ENCODE measurements at regions not wholly inside any gene's neighbourhood (a gene's known extent, or its start where the extent isn't known, plus 50 kb on each side); places are given as distances from the start of the nearest gene placed in this dataset.

DNA sequence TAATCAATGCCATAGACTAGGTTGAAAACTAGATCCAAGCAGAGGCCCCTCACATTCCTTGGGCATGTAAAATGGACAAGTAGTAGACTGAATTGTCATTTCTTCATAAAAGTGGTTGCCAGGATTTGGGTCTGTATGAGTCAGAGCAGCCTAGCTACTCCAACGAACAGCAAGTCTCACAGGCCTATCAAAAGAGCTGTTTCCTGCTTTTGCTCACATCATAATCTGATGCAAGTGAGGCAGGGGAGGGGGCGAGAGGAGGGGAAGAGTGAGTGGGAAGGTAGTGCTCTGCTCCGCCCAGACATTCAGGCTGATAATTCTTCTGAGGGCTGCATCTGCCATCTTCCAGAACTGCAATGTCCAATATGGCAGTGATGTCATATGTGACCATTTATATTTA, 228.9 kb upstream of the PRICKLE2 start:
- ChIA-PET RAD21 (ENCODE audit: low non-redundant PET in 1 of 2, low total read pairs in 2 of 2, uncharacterized antibody in 2 of 2, unreplicated experiment in 2 of 2) (no interaction called here), POLR2A (no interaction called here), CTCF (no interaction called here)
- Histone ChIP-seq H3K27me3 (ENCODE audit: insufficient read depth, low read length) (peaks cover 34% of the 10 kb centered on the region), H3K4me3 (replicated peaks in 1 of 2; ENCODE audit: low read depth in 1 of 2, low read length in 2 of 2) (no peak overlapping the region), H2AFZ (ENCODE audit: low read depth, low read length, poor library complexity, severe bottlenecking) (no peak overlapping the region), H3K9me2 (ENCODE audit: insufficient read depth) (no peaks in the 10 kb centered on the region), H3K36me3 (ENCODE audit: control insufficient read depth in 1 of 2, insufficient read depth in 2 of 2, low read length in 2 of 2) (no peaks in the 10 kb centered on the region), H3K4me1 (ENCODE audit: control insufficient read depth in 1 of 2, insufficient read depth in 2 of 2, low read length in 2 of 2) (no peaks in the 10 kb centered on the region), H4K20me1 (ENCODE audit: insufficient read depth) (no peaks in the 10 kb centered on the region), H3K27ac (ENCODE audit: low read depth, low read length) (no peak overlapping the region), H3K79me2 (ENCODE audit: insufficient read depth, low read length) (no peaks in the 10 kb centered on the region), H3K9me3 (ENCODE audit: control insufficient read depth in 1 of 2, insufficient read depth in 1 of 2, low read depth in 1 of 2, low read length in 2 of 2) (no peaks in the 10 kb centered on the region), H3K9ac (ENCODE audit: low read length) (no peak overlapping the region), H3K4me2 (ENCODE audit: low read length) (no peak overlapping the region)
- ATAC-seq (no peak), DNase-seq (ENCODE audit: low read depth, low spot score) (no peak)
- intact Hi-C loops (cut with micrococcal nuclease): no loop called here
- BruUV-seq (replicated peaks): no TSS peak
- TF ChIP-seq SP1 (IDR thresholded peaks at IDR 0.05; ENCODE audit: low read depth) (no peak), EGR1 (IDR thresholded peaks at IDR 0.05; ENCODE audit: low read depth) (no peak), POLR2AphosphoS5 (IDR thresholded peaks at IDR 0.05; ENCODE audit: low read depth, low read length) (no peak), TCF7L2 (IDR thresholded peaks at IDR 0.05; ENCODE audit: borderline replicate concordance, extremely low read depth, insufficient read depth, insufficient read length) (no peak), SRF (IDR thresholded peaks at IDR 0.05; ENCODE audit: low read depth) (no peak), JUND (IDR thresholded peaks at IDR 0.05) (no peak), EZH2phosphoT487 (IDR thresholded peaks at IDR 0.05; ENCODE audit: borderline replicate concordance) (no peak), RAD21 (IDR thresholded peaks at IDR 0.05; ENCODE audit: low read depth) (no peak)
- TF ChIP-seq, protein P1, sequence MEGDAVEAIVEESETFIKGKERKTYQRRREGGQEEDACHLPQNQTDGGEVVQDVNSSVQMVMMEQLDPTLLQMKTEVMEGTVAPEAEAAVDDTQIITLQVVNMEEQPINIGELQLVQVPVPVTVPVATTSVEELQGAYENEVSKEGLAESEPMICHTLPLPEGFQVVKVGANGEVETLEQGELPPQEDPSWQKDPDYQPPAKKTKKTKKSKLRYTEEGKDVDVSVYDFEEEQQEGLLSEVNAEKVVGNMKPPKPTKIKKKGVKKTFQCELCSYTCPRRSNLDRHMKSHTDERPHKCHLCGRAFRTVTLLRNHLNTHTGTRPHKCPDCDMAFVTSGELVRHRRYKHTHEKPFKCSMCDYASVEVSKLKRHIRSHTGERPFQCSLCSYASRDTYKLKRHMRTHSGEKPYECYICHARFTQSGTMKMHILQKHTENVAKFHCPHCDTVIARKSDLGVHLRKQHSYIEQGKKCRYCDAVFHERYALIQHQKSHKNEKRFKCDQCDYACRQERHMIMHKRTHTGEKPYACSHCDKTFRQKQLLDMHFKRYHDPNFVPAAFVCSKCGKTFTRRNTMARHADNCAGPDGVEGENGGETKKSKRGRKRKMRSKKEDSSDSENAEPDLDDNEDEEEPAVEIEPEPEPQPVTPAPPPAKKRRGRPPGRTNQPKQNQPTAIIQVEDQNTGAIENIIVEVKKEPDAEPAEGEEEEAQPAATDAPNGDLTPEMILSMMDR (IDR thresholded peaks at IDR 0.05 in 2 of 3, conservative IDR thresholded peaks at IDR 0.05 in 1 of 3; ENCODE audit: borderline replicate concordance in 1 of 3, insufficient read depth in 1 of 3, low read depth in 2 of 3, low read length in 2 of 3): no peak
